ENCODE measurements at regions not wholly inside any gene's neighbourhood (a gene's known extent, or its start where the extent isn't known, plus 50 kb on each side); places are given as distances from the start of the nearest gene placed in this dataset.

DNA sequence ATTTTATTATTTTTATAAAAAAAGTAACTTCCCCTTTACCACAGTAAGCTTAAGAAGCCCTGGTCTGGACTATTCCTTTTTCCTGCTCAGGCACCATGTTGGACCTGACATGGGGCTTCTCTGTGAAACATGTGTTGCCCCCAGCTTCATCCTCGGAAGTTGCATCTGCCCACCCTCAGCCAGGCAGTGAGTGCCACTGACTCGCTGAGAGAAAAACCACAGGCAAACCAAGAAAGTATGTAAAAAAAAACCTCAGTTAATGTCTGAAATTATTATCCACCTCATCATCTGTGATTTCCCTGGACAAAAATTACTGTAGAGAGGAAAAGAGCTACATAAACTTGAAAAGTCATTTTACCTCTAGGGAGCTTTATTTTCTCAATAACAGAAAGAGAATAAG is 109.9 kb upstream of the MCHR2 start:
- TF ChIP-seq POLR2A (IDR thresholded peaks at IDR 0.05; ENCODE audit: extremely low read depth, insufficient read length) (no peak), MYC (IDR thresholded peaks at IDR 0.05; ENCODE audit: low read depth, low read length) (no peak)
- TF ChIP-seq, protein P1, sequence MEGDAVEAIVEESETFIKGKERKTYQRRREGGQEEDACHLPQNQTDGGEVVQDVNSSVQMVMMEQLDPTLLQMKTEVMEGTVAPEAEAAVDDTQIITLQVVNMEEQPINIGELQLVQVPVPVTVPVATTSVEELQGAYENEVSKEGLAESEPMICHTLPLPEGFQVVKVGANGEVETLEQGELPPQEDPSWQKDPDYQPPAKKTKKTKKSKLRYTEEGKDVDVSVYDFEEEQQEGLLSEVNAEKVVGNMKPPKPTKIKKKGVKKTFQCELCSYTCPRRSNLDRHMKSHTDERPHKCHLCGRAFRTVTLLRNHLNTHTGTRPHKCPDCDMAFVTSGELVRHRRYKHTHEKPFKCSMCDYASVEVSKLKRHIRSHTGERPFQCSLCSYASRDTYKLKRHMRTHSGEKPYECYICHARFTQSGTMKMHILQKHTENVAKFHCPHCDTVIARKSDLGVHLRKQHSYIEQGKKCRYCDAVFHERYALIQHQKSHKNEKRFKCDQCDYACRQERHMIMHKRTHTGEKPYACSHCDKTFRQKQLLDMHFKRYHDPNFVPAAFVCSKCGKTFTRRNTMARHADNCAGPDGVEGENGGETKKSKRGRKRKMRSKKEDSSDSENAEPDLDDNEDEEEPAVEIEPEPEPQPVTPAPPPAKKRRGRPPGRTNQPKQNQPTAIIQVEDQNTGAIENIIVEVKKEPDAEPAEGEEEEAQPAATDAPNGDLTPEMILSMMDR (IDR thresholded peaks at IDR 0.05; ENCODE audit: low read depth, low read length): no peak
- TF ChIP-seq, protein P2, sequence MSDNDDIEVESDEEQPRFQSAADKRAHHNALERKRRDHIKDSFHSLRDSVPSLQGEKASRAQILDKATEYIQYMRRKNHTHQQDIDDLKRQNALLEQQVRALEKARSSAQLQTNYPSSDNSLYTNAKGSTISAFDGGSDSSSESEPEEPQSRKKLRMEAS (IDR thresholded peaks at IDR 0.05; ENCODE audit: low read depth, low read length): no peak
- H3K4me3 ChIP-seq (ENCODE audit: low read depth, low read length): no peak overlapping the region
- no peak for DNase-seq (ENCODE audit: low read depth)

DNA sequence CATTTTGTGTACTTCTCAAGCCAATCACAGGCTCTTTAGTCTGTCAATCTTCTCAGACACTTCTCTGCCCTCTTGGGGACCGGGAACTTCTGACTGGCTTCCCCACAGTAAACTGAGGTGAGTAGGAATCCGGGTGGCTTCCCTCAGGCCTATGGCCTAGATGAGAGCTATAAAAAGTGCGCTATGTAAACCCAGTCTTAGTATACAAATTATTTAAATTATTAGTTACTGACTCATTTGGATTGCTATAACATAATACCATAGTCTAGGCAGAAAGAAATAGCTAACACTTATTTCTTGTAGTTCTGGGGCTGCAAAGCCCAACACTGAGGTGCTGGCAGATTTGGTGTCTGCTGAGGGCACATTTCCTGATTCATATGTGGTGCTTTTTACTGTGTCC is 109.2 kb upstream of the MCHR2 start:
- no peak for DNase-seq (ENCODE audit: low read depth)
- TF ChIP-seq POLR2A (IDR thresholded peaks at IDR 0.05; ENCODE audit: extremely low read depth, insufficient read length) (no peak), MYC (IDR thresholded peaks at IDR 0.05; ENCODE audit: low read depth, low read length) (no peak)
- TF ChIP-seq, protein P1 (IDR thresholded peaks at IDR 0.05; ENCODE audit: low read depth, low read length): no peak
- TF ChIP-seq, protein P2 (IDR thresholded peaks at IDR 0.05; ENCODE audit: low read depth, low read length): no peak
- H3K4me3 ChIP-seq (ENCODE audit: low read depth, low read length): no peak overlapping the region

DNA sequence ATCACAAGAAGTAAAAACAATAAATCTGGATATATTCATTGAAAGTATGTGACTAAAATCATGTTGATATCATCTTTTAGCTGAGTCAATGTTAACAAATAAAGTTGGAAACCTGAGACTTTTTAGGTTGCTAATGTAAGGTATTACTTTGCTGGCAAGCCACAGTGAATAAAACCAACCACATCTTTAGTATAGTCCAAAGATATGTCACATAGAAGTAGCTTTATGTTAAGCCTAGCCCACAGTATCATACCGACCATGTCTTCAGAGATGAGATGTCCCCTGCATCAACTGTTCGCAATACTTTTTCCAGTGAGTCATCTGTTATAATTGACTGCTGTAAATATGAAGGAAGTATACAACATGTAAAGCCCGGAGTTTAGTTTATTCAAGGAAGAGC is 107.6 kb upstream of the MCHR2 start:
- no peak for DNase-seq (ENCODE audit: low read depth)
- no peak for TF ChIP-seq MYC (IDR thresholded peaks at IDR 0.05; ENCODE audit: low read depth, low read length)
- TF ChIP-seq, protein P1 (IDR thresholded peaks at IDR 0.05; ENCODE audit: low read depth, low read length): no peak
- TF ChIP-seq POLR2A (IDR thresholded peaks at IDR 0.05; ENCODE audit: extremely low read depth, insufficient read length): no peak
- TF ChIP-seq, protein P2 (IDR thresholded peaks at IDR 0.05; ENCODE audit: low read depth, low read length): no peak
- no peak overlapping the region for H3K4me3 ChIP-seq (ENCODE audit: low read depth, low read length)

DNA sequence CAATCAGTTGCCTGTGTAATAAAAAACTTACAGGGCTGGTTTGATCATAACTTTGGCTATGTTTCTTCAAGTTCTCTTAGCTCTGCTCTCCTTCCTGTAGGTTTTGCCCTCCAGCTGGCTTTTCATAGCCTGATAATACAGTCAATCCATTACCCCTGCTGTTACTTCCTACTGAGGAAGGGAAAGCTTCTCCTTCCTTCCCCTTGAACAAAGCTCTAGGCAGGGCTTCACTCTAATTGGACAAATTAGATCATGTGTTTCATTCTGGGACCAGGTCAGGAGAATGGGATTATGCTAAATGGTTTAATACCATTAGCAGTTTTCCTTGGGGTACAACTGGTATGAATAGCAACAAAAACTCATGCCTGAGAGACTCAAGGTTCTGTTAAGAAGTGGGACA is 106.8 kb upstream of the MCHR2 start:
- no peak for DNase-seq (ENCODE audit: low read depth)
- TF ChIP-seq MYC (IDR thresholded peaks at IDR 0.05; ENCODE audit: low read depth, low read length) (no peak), POLR2A (IDR thresholded peaks at IDR 0.05; ENCODE audit: extremely low read depth, insufficient read length) (no peak)
- TF ChIP-seq, protein P1 (IDR thresholded peaks at IDR 0.05; ENCODE audit: low read depth, low read length): no peak
- TF ChIP-seq, protein P2 (IDR thresholded peaks at IDR 0.05; ENCODE audit: low read depth, low read length): no peak
- H3K4me3 ChIP-seq (ENCODE audit: low read depth, low read length): no peak overlapping the region

DNA sequence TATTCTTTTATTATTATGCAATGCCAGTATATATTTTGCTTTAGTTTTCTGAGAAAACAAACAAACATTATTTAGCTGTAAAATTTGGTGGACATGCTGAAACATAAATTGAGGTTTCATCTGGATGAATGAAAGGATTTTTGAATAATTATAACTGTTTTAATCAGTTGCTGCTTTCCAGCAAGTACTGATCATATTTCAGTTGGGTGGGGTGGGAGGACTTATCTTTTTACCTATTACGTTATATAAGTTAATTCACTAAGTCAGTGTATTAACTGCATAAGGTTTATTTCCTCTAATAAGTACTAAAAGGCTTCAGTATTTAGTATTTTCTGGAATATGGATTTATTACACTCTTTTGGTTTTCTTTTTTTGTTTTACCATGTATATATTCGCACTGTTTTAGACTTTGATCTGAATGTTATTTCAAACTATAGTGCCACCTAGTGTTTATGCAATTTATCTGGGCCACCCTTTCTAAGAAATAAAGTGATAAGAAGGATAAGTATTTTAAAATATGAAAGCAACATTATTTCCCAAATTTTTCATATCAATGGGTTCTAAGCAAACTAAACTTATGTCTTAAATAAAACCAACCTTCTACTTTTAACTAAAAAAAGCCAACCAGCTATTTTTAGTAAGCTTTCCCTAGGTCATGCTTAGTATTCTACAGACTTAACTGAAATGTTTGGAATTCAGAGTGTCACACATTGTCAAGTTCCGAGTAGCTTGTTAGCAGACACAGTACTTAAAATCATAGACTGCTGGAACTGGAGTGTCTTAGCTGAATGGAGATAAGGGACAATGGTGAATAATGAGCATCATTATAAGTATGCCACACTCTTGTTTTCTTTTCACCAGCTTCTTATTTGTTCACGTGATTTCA is 105.4 kb upstream of the MCHR2 start:
- TF ChIP-seq MYC (IDR thresholded peaks at IDR 0.05; ENCODE audit: low read depth, low read length) (no peak), POLR2A (IDR thresholded peaks at IDR 0.05; ENCODE audit: extremely low read depth, insufficient read length) (no peak)
- TF ChIP-seq, protein P1 (IDR thresholded peaks at IDR 0.05; ENCODE audit: low read depth, low read length): peak; percentile 15
- TF ChIP-seq, protein P2 (IDR thresholded peaks at IDR 0.05; ENCODE audit: low read depth, low read length): no peak
- no peak overlapping the region for H3K4me3 ChIP-seq (ENCODE audit: low read depth, low read length)
- DNase-seq (ENCODE audit: low read depth): peak; percentile 29

Data from NB4 (cell line).